SKM-1 (cell line): ENCODE measurements at regions not wholly inside any gene's neighbourhood (a gene's known extent, or its start where the extent isn't known, plus 50 kb on each side); places are given as distances from the start of the nearest gene placed in this dataset.
"Not testable (repeated sequence)": the region's sequence is repeated elsewhere in the genome, so short reads cannot be mapped to it uniquely, and the experiment has no call there.

Source experiments
- DNase-seq: peaks from one replicate; lab custom pipeline; 2025; ENCODE audit not compliant: unreplicated experiment; lab: John Stamatoyannopoulos, UW

DNA sequence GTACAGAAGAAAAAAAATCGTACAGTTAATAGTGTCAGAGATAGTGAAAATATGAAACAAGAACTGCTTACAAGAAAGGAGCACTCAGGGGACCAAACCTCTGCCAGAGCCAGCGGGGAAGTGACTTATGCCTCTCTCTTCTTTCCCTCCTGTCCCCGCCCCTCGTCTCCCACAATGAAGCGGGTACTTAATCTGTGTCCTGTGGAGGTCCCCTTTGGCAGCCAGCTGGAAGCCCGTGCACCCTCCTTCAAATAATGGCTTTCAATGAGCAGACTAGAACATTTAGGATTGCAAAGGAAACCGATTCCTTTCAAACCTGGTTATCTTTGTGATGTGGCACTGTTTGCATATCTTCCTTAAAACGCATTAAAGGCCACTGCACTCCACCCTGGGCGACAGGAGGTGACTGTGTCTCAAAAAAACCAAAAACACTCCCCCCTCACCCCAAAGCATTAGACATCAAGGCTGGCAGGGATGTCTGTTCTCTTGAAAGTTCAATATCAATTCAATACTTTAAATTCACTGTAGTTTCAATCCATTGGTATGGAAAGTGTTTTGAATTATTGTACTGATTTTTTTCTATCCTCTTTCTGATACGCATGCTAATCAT, 51.7 kb downstream of the PPIAL4C start:
- not testable (repeated sequence) for DNase-seq

DNA sequence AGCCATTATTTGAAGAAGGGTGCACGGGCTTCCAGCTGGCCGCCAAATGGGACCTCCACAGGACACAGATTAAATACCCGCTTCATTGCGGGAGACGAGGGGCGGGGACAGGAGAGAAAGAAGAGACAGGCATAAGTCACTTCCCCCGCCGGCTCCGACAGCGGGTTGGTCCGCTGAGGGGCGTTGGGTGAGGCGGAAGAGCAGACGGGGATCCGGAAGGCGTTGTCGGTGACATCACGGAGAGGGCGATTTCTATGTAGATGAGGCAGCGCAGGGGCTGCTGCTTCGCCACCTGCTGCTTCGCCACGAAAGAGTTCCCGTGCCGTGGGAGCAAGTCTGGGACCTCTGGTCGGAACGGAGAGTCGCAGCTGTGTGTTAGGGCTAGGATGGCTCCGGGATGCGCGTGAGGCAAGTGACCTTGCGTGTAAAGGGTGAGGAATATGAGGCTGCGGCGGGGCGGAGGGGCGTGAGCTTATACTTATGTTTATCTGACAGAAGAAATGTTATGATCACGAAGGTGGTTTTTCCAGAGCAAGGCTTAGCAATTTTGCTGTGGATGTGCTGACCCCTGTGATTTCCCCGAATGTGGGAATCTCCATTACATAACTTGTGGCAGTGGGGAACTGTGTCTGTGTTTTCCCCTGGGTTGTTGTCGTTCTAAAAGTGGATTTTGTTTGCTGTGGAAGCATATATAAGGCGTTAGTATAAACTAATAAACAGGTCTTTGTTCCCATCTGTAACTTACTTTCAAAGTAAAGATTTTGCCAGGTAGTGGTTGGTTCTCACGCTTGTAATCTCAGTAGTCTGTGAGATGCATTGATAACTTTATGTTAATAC, 52.9 kb downstream of the PPIAL4C start:
- not testable (repeated sequence) for DNase-seq

DNA sequence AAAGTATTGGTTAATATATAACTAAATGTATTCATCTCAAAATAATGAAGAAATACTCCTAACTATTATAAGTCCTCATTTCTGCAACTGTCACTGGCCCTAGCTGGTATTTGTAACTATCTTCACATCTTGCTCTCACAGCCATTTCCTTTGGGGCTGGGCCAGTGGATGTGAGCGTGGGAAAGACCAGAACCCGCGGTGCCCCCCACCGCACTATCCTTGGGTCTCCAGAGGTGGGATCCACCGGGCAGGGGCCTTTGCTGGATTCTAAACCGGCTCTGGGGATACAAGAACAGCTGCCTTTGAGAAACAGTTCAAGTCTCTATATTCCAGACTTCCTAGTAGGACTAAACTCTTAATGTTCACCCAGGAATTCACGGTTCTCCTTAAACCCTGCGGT, 54.8 kb downstream of the PPIAL4C start:
- not testable (repeated sequence) for DNase-seq

DNA sequence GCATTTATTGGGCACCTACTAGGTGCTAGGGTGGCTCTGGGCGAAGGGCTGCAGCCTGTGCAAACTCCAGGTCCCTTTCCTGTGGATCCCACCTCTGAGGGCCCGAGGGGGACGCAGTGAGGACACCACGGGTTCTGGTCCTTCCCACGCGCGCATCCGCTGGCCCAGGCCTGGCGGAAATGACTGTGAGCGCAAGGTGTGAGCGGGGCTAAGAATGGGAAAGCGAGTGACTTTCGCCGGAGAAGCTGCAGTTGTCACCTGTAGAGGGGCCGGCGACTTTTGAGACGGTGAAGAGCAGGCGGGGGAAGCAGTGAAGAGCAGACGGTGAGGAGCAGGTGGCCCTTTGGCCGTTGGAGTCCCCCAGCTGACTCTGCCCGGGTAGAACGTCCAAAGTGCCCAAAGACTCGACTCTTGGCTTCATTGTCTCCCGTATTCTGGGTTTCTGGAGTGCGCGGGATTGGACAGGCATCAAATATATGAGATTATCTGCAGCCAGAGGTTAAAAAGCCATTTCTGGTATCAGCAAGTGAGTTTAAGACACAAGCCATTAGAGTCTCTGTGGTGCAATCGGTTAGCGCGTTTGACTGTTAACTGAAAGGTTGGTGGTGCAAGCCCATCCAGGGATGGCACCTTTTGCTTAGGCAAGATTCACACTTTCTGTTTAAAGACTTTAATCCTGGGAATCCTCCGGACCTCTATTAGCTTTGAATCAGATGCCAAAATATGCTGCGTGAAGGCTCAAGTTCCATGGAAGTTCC, 55.4 kb downstream of the PPIAL4C start:
- not testable (repeated sequence) for DNase-seq

DNA sequence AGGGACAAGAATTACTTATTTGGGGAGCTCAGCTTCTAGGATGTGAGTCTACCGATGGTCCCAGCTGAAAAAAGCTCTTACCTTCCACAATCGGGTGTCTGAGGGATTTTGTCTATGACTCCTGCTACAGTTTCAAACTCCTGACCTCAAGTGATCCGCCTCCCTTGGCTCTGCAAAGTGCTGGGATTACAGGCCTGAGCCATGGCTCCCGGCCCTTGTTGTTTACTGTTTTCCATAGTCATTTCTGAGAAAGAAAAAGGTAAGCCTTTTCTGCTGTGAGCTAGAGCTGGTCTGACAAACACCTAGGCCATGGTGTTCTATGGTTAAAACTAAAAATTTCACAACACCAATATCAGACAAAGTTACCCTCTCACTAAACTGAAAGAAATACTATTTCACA, 57.5 kb downstream of the PPIAL4C start:
- not testable (repeated sequence) for DNase-seq

DNA sequence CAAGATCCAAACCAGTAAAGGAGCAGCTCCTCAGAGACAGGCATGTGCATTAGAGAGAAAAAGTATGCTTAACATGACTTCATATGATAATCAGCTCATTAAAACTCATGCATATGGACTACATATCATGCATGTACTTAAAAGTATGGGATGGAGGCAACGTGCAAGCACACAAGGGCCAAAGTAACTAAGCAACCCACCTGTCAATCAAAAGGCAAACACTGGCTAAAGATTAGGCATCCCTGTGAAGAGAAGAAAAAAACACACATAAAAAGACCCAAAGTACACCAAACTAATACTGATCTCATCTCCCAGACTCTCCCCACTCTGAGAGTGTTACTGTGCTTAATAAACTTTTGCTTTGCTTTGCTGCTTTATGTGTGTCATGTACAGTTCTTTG, 61.2 kb downstream of the PPIAL4C start:
- DNase-seq: not testable (repeated sequence)

DNA sequence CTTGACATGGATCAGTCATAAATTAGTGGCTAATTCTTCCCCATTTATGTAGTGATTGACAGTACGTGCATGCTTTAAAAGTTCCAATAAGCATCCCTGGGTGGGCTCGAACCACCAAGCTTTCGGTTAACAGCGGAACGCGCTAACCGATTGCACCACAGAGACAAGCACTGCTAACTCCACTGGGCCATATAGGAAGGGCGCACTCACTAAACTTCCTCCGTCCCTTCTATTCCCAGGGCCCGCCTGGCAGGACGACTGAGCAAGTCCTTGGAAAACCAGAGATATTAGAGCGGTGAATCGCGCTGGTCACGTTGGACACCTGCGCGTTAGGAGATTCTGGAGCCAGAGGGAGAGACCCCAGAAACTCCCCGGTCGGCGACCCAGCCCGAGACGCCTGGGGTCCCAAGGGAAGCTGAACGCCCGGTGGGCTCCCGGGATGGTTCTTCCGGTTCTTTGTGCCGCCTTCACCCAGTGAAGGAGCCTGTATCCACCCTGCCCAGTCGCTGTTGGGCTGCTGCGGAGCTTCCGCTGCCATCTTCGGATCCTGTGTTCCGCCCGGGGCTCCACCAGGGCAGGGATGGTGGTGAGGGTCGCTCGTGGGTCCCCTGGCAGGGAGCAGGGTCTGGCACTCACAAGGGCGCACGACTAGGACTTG, 62.8 kb downstream of the PPIAL4C start:
- not testable (repeated sequence) for DNase-seq

DNA sequence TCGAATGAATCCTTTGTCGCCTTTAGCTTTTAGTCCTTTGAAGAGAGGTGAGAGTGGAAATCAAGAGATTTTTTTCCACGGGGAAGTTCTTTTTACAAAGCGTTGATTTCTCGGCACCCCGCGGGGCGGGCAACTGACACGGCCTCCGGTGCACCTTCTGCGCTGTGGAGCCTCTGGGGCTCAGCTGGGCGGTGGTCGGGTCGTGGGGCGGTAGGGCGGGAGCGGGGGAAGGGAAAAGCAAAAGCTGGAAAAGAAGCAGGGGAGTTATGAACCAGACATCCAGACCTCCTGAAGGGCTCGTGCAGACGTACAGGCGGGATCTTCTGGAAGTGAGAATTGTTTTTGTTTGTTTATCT, 63.3 kb downstream of the PPIAL4C start:
- DNase-seq: not testable (repeated sequence)

DNA sequence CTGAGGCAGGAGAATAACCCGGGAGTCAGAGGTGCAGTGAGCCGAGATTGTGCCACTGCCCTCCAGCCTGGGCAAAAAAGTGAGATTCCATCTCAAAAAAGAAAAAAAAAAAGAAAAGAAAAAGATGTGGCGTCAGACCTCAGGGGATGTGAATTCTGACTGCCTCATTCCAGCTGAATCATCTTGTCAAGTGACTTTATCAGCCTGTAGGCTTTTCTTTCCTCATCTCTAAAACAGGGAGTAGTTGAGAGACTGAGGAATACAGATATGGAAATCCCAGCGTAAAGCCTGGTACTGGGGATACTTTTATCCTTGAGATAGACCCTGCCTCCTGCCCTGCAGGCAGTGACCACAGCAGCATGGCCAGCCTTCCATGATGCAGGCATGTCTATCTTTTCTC, 74.1 kb downstream of the PPIAL4C start:
- not testable (repeated sequence) for DNase-seq

DNA sequence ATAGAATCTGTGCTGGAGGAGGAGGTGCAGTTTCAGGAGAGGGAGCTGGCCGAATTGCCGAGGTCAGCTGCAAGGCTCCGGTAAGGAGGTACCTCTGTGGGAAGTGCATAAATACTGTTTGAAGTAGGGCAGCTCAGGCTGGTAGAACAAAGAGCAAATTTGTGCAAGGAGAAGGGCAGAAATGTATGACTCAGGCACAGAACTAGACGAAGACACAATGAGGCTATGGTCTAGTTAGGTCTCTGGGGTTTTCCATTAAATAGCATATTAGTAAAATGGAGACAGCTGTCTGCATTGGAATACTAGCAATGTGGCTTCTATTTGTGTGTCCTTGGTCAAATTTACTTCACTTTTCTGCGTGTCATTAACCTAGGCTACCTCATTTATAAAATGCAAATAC, 74.5 kb downstream of the PPIAL4C start:
- DNase-seq: not testable (repeated sequence)

DNA sequence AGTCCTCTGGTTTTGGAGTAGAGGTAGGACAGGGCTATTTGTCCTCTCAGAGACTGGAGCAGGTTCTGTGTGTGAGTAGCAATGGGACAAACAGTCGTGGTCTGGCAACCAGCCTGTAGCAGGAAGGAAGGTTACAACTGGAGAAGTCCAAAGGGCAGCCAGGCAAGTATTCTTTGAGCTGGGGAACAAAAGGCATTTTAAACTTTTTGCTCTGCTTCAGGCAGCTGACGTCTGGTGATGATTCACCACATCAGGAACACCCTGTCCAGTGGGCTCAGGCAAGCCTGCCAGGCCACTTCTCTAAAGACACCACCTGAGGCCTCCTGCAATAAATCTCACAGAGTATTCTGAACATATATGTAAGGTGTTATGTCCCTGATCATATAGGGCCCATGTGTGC, 81.0 kb downstream of the PPIAL4C start:
- not testable (repeated sequence) for DNase-seq

DNA sequence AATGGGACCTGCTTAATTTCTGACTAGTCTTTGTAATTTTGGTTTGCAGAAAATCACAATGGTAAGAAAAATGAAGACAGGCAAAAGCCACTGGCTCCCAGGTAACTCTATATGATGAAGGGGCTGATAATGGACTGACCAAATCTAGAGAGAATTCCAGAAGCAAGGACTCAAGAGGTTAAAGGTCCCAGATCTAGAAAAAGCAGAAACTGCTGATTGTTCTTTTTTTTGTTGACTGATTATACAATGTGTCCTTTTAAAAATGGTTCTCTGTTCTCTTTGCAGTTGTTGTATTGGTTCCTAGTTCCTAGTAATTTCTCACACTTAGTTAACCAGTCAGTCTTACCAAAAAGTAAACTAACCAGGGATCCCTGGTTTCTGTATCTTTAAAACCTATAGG, 81.4 kb downstream of the PPIAL4C start:
- DNase-seq: not testable (repeated sequence)

DNA sequence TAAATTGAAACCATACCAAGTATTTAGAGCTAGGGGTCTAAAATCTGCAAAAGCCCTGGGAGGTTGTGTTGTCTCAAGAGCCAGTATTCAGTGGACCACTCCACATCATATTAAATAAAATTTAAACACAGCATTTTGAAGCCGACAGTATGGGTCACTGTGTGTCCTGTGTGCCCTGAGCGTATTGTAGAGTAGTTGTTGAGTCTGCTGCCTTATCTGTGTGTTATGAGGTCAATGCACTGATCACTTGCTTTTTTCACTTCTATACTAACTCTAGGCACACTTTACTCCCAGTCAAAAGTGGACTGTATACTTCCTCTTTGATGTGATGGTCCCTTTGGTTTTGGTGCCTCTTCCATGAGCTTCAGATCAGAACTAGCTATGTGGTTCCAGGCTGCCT, 81.9 kb downstream of the PPIAL4C start:
- not testable (repeated sequence) for DNase-seq

DNA sequence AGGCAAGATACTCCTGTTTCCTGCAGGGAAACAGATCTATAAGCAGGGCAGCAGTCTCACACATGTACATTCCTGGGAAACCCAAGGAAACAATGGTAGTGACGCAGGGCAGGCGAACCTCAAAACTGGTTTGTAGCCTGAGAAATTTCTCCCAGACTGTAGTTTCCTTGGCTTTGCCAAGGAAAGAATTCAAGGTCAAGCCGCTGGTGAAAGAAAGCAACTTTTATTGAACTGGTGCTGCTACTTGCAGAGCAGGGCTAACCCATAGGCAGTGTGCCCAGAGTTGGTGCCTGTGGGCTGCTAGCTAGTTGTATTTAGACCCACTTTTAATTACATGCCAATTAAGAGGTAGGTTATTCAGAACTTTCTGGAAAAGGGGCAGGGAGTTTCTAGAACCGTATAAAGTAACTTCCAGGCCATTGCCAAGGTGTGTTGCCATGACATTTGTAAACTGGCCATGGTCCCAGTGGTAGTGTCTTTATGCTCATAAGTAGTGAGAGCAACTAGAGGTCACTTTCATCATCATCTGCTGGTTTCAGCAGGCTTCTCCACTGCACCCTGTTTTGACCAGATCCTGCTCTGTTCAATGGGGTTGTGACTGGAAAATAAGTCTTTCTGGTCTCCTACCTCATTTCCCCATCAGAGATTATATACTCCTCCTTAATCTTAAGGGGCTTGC, 89.7 kb downstream of the PPIAL4C start:
- not testable (repeated sequence) for DNase-seq

DNA sequence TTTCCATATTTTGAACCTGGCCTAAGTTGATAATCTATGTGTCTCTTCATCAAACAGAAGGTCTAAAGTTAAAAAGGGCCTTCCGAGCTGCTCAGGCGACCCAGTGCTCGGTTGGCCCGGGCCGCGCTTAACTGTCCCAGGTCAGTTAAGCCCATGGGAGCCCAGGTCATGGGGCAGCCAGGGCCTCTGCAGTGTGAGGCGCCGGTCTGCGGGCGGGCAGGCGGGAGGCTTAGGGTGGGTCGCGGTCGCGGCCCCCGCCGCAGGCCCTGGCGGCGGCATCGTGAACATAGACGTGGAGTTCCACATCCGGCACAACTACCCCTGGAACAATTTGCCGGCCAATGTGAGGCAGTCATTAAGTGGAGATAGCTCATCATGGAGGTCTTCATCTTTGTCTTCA, 91.3 kb downstream of the PPIAL4C start:
- not testable (repeated sequence) for DNase-seq

DNA sequence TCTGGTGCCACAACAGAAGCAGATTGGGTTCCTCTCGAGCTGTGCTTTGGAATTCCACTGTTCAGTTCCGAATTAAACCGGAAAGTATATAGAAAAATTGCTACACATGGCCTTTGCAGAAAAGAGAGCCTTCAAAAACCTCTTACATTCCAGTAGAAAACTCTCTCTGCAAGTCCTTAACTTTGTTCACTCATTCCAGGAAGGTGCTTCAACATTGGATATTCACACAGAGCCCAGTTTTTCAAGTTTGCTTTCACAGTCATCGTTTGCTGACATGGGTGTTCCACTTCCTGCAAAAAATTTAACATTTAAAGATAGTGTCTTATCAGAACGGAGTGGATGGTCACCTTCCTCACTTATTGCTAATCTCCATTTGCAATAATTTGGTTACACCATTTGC, 93.7 kb downstream of the PPIAL4C start:
- not testable (repeated sequence) for DNase-seq

DNA sequence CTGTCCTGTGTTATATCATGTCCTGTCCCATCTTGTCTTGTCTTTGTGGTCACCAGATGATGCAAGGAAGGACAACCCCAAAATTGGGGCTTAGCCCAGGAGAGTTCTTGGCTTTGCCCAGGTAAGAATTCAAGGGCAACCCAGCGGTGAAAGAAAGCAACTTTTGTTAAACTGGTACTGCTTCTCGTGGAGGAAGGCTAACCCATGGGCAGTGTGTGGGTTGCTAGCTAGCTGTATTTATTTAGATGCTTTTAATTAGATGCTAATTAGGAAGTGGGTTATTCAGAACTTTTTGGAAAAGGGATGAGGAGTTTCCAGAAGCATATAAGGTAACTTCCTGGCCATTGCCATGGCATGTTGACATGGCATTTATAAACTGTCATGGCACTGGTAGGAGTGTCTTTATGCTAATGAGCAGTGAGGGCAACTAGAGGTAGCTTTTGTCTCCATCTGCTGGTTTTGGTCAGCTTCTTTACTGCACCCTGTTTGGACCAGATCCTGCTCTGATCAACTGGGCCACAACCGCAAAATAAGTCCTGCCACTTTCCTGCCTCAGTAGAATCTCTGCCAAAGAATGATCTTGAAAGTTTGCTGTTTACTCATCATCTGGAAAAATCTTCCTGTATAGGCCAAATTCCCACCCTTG, 95.8 kb upstream of the FCGR1A start:
- not testable (repeated sequence) for DNase-seq

DNA sequence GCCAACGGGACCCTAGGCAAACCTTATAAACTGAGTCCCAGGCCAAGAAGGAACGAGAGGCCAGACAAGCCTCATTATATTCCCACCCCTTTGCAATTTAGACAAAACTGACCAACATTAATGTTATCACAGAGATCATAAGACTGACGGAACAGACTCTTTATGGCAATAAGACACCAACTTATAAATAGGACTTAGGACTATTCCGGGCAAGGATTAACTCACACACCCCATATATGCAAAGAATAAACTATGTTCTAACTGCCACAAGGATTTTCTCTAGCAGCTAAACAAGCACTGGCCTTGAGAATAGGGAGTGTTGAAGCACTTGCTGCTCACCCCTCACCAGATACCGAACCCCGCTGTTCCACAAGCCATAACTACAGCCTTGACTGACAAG, 91.1 kb upstream of the FCGR1A start:
- DNase-seq: not testable (repeated sequence)

DNA sequence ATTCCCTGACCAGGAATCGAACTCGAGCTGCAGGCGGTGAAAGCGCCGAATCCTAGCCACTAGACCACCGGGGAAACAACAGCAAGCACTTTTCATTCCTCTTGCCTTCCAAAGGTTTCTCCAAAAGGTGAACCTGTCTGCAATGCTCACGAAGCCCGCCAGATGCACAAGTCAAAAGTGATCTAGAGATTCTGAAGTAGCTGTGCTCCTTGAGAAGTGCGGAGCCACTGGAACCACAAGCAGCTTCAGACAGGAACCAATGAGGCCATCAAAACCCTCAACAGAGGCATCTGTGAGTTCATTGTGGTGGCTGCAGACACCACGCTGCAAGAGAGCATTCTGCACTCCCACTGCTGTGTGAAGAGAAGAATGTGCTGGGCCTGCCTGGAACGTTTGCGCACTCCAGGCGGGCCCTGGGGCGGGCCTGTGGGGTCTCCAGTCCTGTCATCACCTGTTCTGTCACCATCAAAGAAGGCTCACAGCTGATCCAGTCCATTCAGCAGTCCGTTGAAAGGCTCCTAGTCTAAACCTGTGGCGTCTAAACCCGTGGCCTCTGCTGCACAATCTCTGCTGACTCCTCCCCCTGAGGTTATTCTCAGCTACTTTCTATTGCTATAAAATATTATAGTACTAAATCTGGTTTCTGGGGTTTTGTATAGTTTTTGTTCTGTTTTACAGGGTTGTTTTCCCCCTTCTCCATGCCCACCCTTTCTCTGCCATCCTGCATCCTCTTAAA, 89.5 kb upstream of the FCGR1A start:
- DNase-seq: not testable (repeated sequence)
